GM12892 (cell line): ENCODE measurements at regions not wholly inside any gene's neighbourhood (a gene's known extent, or its start where the extent isn't known, plus 50 kb on each side); places are given as distances from the start of the nearest gene placed in this dataset.

ENCODE experiments used
- POLR2A ChIP-seq: IDR thresholded peaks from 2 replicates; pipeline ENCODE4 v1.6.1; 2011; ENCODE audit warnings: low read depth, low read length, control low read depth
- POLR2AphosphoS5 ChIP-seq: IDR thresholded peaks from 2 replicates; pipeline ENCODE4 v1.6.1; 2011; ENCODE audit warnings: low read depth, low read length, control low read depth

DNA sequence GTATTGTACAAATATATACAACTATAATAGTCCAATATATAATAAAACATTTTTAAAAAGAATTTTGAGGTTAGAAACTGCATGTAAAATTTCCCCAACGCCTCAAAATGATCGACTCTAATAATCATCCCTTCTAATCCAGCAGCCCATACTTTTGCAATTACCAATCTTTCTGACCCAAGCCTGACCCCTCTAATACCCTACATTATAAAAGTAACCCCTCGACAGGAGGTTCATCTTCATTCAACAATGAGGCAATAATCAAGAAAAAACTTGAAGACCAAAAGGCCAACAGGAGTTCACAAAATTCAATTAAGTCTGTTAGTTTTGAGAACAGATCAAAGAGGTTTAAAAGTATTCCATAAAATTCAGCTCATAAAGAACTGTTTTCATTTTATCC lies 393.5 kb downstream of the GPM6A start:
- TF ChIP-seq POLR2A, result no peak
- no peak for TF ChIP-seq POLR2AphosphoS5
